WTC11 (cell line): ENCODE measurements at regions not wholly inside any gene's neighbourhood (a gene's known extent, or its start where the extent isn't known, plus 50 kb on each side); places are given as distances from the start of the nearest gene placed in this dataset.

ENCODE experiments used
- ATF2 ChIP-seq: sonication (generic); formaldehyde crosslinking; IDR thresholded peaks from 2 replicates; pipeline ENCODE4 v1.8.1; 2022; ENCODE audit warnings: low read depth, missing genetic modification reagents, borderline replicate concordance
- CBFB ChIP-seq: sonication (generic); formaldehyde crosslinking; IDR thresholded peaks from 2 replicates; pipeline ENCODE4 v1.8.1; 2022; ENCODE audit warnings: mild to moderate bottlenecking, low read depth, missing genetic modification reagents
- CREB1 ChIP-seq: sonication (generic); formaldehyde crosslinking; IDR thresholded peaks from 2 replicates; pipeline ENCODE4 v1.8.0; 2023; ENCODE audit warnings: mild to moderate bottlenecking, missing genetic modification reagents
- CTCF ChIP-seq: fragments of 200-600 bp; IDR thresholded peaks from 2 replicates; pipeline ENCODE4 v1.8.0; 2022; ENCODE audit warnings: antibody characterized with exemption
- ESRRA ChIP-seq: sonication (generic); formaldehyde crosslinking; IDR thresholded peaks from 2 replicates; pipeline ENCODE4 v1.8.1; 2022; ENCODE audit warnings: mild to moderate bottlenecking, missing genetic modification reagents, borderline replicate concordance
- MAX ChIP-seq: sonication (generic); formaldehyde crosslinking; IDR thresholded peaks from 2 replicates; pipeline ENCODE4 v1.8.0; 2022; ENCODE audit warnings: mild to moderate bottlenecking, missing genetic modification reagents
- NFE2L1 ChIP-seq: sonication (generic); formaldehyde crosslinking; IDR thresholded peaks from 2 replicates; pipeline ENCODE4 v1.8.1; 2023; ENCODE audit warnings: missing genetic modification reagents
- PRDM15 ChIP-seq: sonication (generic); formaldehyde crosslinking; IDR thresholded peaks from 2 replicates; pipeline ENCODE4 v1.8.0; 2022; ENCODE audit warnings: missing genetic modification reagents
- SP1 ChIP-seq: sonication (generic); formaldehyde crosslinking; conservative IDR thresholded peaks from 2 replicates; pipeline ENCODE4 v1.8.1; 2022; ENCODE audit warnings: missing genetic modification reagents
- ZNF232 ChIP-seq: sonication (generic); formaldehyde crosslinking; IDR thresholded peaks from 2 replicates; pipeline ENCODE4 v1.8.0; 2022; ENCODE audit warnings: mild to moderate bottlenecking, missing genetic modification reagents
- ZNF512 ChIP-seq: sonication (generic); formaldehyde crosslinking; IDR thresholded peaks from 2 replicates; pipeline ENCODE4 v1.8.1; 2022; ENCODE audit warnings: missing genetic modification reagents, borderline replicate concordance

GRCh38 chr3:81913886-81914663 lies 152.6 kb upstream of the GBE1 start:
- TF ChIP-seq CTCF (no peak), ATF2 (CRISPR knock-in tag) (no peak), CREB1 (no peak), PRDM15 (no peak), CBFB (no peak), SP1 (CRISPR knock-in tag) (no peak), ESRRA (CRISPR knock-in tag) (no peak), MAX (CRISPR knock-in tag) (no peak), ZNF232 (CRISPR knock-in tag) (no peak), ZNF512 (CRISPR knock-in tag) (no peak), NFE2L1 (CRISPR knock-in tag) (no peak)
